ENCODE measurements at regions not wholly inside any gene's neighbourhood (a gene's known extent, or its start where the extent isn't known, plus 50 kb on each side); places are given as distances from the start of the nearest gene placed in this dataset.

GRCh38 chr20:12241065-12241464 is 323.4 kb downstream of the BTBD3 start:
- Histone ChIP-seq H3K9me3 (replicated peaks; ENCODE audit: control insufficient read depth, insufficient read depth, low read length) (no peaks in the 10 kb centered on the region), H3K79me2 (ENCODE audit: control insufficient read depth, insufficient read depth, low read length) (no peaks in the 10 kb centered on the region), H3K9ac (replicated peaks; ENCODE audit: extremely low read depth, insufficient read depth, low read length) (no peak overlapping the region), H3K27ac (ENCODE audit: insufficient read depth, low read depth, low read length) (no peak overlapping the region), H3K4me3 (replicated peaks in 1 of 3; ENCODE audit: insufficient read depth in 1 of 3, low read depth in 1 of 3, low read length in 3 of 3) (no peak overlapping the region), H2AFZ (ENCODE audit: low read depth, low read length) (no peak overlapping the region), H4K20me1 (replicated peaks; ENCODE audit: control insufficient read depth, extremely low read depth, insufficient read depth, low read length) (no peaks in the 10 kb centered on the region), H3K36me3 (ENCODE audit: control insufficient read depth in 2 of 2, extremely low read depth in 1 of 2, insufficient read depth in 2 of 2, low read length in 2 of 2) (no peaks in the 10 kb centered on the region), H3K4me2 (ENCODE audit: insufficient read depth, low read length) (no peak overlapping the region), H3K27me3 (ENCODE audit: control insufficient read depth in 2 of 2, insufficient read depth in 2 of 2, low read length in 2 of 2) (no peaks in the 10 kb centered on the region), H3K9me1 (replicated peaks; ENCODE audit: control insufficient read depth, extremely low read depth, insufficient read depth, low read length) (no peaks in the 10 kb centered on the region), H3K4me1 (ENCODE audit: control insufficient read depth, extremely low read depth, insufficient read depth, low read length) (no peaks in the 10 kb centered on the region)
- dilution Hi-C loops (cut with MboI; ENCODE audit: extremely low pct_ligation_motif_present, low sequenced_read_pairs) (no loop called here), intact Hi-C loops (cut with micrococcal nuclease) (no loop called here)
- BruUV-seq (replicated peaks) = no TSS peak
- DNase-seq (ENCODE audit: low read depth, low spot score) = no peak
- no peak for FAIRE-seq
- ChIA-PET POLR2A (no interaction called here), CTCF (no interaction called here)
- TF ChIP-seq CTCF (IDR thresholded peaks at IDR 0.05; ENCODE audit: extremely low read depth in 1 of 2, insufficient read depth in 1 of 2, low read depth in 1 of 2, low read length in 2 of 2) = no peak
- TF ChIP-seq JUN (IDR thresholded peaks at IDR 0.05; ENCODE audit: borderline replicate concordance, insufficient read depth, insufficient read length, low read depth) = no peak
- TF ChIP-seq EZH2 (IDR thresholded peaks at IDR 0.05; ENCODE audit: borderline replicate concordance, low read depth, low read length, severe bottlenecking) = no peak
- TF ChIP-seq MAX (IDR thresholded peaks at IDR 0.05; ENCODE audit: insufficient read depth, insufficient read length) = no peak
- TF ChIP-seq POLR2A (IDR thresholded peaks at IDR 0.05; ENCODE audit: low read depth, low read length) = no peak
- TF ChIP-seq POLR2AphosphoS5 (IDR thresholded peaks at IDR 0.05; ENCODE audit: insufficient read depth, low read depth, low read length) = no peak
- no peak for TF ChIP-seq GATA2 (IDR thresholded peaks at IDR 0.05; ENCODE audit: insufficient read depth, insufficient read length, low read depth, low read length)
- no peak for TF ChIP-seq FOS (IDR thresholded peaks at IDR 0.05; ENCODE audit: borderline replicate concordance, insufficient read depth, low read length)
